ENCODE measurements at regions not wholly inside any gene's neighbourhood (a gene's known extent, or its start where the extent isn't known, plus 50 kb on each side); places are given as distances from the start of the nearest gene placed in this dataset.

- no peak for DNase-seq (ENCODE audit: low read depth)
- no peak for TF ChIP-seq CTCF (IDR thresholded peaks at IDR 0.05; ENCODE audit: insufficient read depth, low read length)
- H3K4me3 ChIP-seq (ENCODE audit: low read depth, low read length), result no peak overlapping the region
These were observed 620.2 kb downstream of the KCNJ3 start for GRCh38 chr2:155318710-155319109.

GRCh38 chr2:155315768-155316167 is 617.3 kb downstream of the KCNJ3 start:
- no peak for DNase-seq (ENCODE audit: low read depth)
- no peak for TF ChIP-seq CTCF (IDR thresholded peaks at IDR 0.05; ENCODE audit: insufficient read depth, low read length)
- H3K4me3 ChIP-seq (ENCODE audit: low read depth, low read length), result no peak overlapping the region

- TF ChIP-seq CTCF (IDR thresholded peaks at IDR 0.05; ENCODE audit: insufficient read depth, low read length), result peak; percentile 21
- peak; percentile 41 for DNase-seq (ENCODE audit: low read depth)
These were observed 612.1 kb downstream of the KCNJ3 start for GRCh38 chr2:155310589-155310988.

GRCh38 chr2:155309483-155309882 is 611.0 kb downstream of the KCNJ3 start:
- H3K4me3 ChIP-seq (ENCODE audit: low read depth, low read length), result no peak overlapping the region
- TF ChIP-seq CTCF (IDR thresholded peaks at IDR 0.05; ENCODE audit: insufficient read depth, low read length), result no peak
- no peak for DNase-seq (ENCODE audit: low read depth)

More at GRCh38 chr2:155310589-155310988, 612.1 kb downstream of the KCNJ3 start:
- H3K4me3 ChIP-seq (ENCODE audit: low read depth, low read length), result no peak overlapping the region

GRCh38 chr2:155308367-155309009 is 610.0 kb downstream of the KCNJ3 start:
- TF ChIP-seq CTCF (IDR thresholded peaks at IDR 0.05; ENCODE audit: insufficient read depth, low read length), result no peak
- no peak overlapping the region for H3K4me3 ChIP-seq (ENCODE audit: low read depth, low read length)
- no peak for DNase-seq (ENCODE audit: low read depth)

GRCh38 chr2:155301221-155301620 is 602.7 kb downstream of the KCNJ3 start:
- no peak for DNase-seq (ENCODE audit: low read depth)
- no peak for TF ChIP-seq CTCF (IDR thresholded peaks at IDR 0.05; ENCODE audit: insufficient read depth, low read length)
- no peak overlapping the region for H3K4me3 ChIP-seq (ENCODE audit: low read depth, low read length)

GRCh38 chr2:155298001-155298400 is 599.5 kb downstream of the KCNJ3 start:
- no peak for DNase-seq (ENCODE audit: low read depth)
- no peak for TF ChIP-seq CTCF (IDR thresholded peaks at IDR 0.05; ENCODE audit: insufficient read depth, low read length)
- H3K4me3 ChIP-seq (ENCODE audit: low read depth, low read length), result no peak overlapping the region
